Fibroblast of skin of right quadriceps (primary cell): ENCODE measurements at regions not wholly inside any gene's neighbourhood (a gene's known extent, or its start where the extent isn't known, plus 50 kb on each side); places are given as distances from the start of the nearest gene placed in this dataset.

Experiments used
- DNase-seq: peaks from one replicate; pipeline ENCODE4 v3.0.0-alpha.2; 2013

- no peak for DNase-seq
Measured at GRCh38 chr11:27187848-27188621, 147.4 kb downstream of the BBOX1 start.

- DNase-seq = no peak
Measured at GRCh38 chr11:27187075-27187847, 146.6 kb downstream of the BBOX1 start.

GRCh38 chr11:27186580-27186979, 146.0 kb downstream of the BBOX1 start:
- peak; percentile 58 for DNase-seq

- peak; percentile 69 for DNase-seq
Measured at GRCh38 chr11:27184458-27185312, 144.1 kb downstream of the BBOX1 start.

- peak; percentile 79 for DNase-seq
Measured at GRCh38 chr11:27183672-27184457, 143.2 kb downstream of the BBOX1 start.

GRCh38 chr11:27179334-27179733, 138.7 kb downstream of the BBOX1 start:
- no peak for DNase-seq

- DNase-seq = no peak
Measured at GRCh38 chr11:27178859-27179258, 138.2 kb downstream of the BBOX1 start.
